Epithelial cell of esophagus (primary cell): ENCODE measurements at regions not wholly inside any gene's neighbourhood (a gene's known extent, or its start where the extent isn't known, plus 50 kb on each side); places are given as distances from the start of the nearest gene placed in this dataset.

Experiments used
- DNase-seq: peaks from one replicate; pipeline ENCODE4 v3.0.0; 2010; ENCODE audit warnings: low read depth
- H3K4me3 ChIP-seq: 2 replicates; pipeline ENCODE4 v1.5.1; 2011; ENCODE audit warnings: mild to moderate bottlenecking, low read length, control low read depth
- TF ChIP-seq, protein P1 (sequence below): IDR thresholded peaks from 2 replicates; pipeline ENCODE4 v1.5.1; 2011; ENCODE audit warnings: low read depth, mild to moderate bottlenecking, low read length, control low read depth, inconsistent platforms; ENCODE audit not compliant: insufficient read depth; ENCODE audit errors: missing control alignments

- H3K4me3 ChIP-seq, result no peak overlapping the region
- TF ChIP-seq, protein P1, sequence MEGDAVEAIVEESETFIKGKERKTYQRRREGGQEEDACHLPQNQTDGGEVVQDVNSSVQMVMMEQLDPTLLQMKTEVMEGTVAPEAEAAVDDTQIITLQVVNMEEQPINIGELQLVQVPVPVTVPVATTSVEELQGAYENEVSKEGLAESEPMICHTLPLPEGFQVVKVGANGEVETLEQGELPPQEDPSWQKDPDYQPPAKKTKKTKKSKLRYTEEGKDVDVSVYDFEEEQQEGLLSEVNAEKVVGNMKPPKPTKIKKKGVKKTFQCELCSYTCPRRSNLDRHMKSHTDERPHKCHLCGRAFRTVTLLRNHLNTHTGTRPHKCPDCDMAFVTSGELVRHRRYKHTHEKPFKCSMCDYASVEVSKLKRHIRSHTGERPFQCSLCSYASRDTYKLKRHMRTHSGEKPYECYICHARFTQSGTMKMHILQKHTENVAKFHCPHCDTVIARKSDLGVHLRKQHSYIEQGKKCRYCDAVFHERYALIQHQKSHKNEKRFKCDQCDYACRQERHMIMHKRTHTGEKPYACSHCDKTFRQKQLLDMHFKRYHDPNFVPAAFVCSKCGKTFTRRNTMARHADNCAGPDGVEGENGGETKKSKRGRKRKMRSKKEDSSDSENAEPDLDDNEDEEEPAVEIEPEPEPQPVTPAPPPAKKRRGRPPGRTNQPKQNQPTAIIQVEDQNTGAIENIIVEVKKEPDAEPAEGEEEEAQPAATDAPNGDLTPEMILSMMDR, result no peak
- DNase-seq, result no peak
Observed at GRCh38 chr3:194748225-194748624, 62.5 kb downstream of the FAM43A start.

DNA sequence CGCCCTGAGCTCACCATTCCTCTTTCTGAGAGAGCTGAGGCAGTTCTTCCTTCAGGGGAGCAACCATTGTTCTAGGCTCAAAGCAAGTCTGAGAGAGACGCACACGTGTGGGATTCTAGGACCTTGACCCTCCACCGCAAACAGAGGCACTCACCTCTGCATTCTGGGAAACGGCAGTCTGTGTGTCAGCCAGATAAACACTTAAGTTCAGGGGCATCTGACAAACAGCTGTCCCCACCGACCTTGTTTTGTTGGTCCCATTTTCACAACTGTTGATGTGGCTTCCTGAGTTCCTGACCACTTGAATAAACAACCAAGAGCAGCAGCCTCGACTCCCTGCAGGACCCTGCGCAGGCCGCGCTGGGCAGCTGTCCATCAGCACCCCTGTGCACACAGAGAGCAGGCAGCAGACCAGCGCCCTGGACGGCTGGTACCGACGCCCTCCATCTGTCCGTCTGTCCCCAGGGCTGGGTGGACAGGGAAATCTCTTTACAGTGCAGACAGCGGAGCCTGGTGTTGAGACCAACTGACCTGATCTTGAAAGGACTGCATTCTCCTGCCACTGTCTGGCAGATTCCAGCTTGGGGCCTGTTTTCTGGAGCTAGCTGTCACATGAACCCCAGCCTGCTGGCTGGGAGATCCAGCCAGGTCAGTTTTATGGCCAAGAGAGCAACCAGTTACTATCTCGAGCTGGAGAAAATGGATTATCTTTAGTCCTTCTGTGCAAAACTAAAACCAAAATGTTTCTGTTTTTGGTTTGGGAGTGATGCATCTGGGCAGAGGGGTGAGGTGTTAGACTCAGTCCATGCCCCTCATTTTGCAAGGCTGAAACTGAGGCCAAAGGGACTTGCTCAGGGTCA is 64.2 kb downstream of the FAM43A start:
- no peak for DNase-seq
- no peak overlapping the region for H3K4me3 ChIP-seq
- TF ChIP-seq, protein P1, result no peak

- DNase-seq, result no peak
- no peak overlapping the region for H3K4me3 ChIP-seq
- TF ChIP-seq, protein P1, result no peak
Observed at GRCh38 chr3:194750491-194750828, 64.8 kb downstream of the FAM43A start.

DNA sequence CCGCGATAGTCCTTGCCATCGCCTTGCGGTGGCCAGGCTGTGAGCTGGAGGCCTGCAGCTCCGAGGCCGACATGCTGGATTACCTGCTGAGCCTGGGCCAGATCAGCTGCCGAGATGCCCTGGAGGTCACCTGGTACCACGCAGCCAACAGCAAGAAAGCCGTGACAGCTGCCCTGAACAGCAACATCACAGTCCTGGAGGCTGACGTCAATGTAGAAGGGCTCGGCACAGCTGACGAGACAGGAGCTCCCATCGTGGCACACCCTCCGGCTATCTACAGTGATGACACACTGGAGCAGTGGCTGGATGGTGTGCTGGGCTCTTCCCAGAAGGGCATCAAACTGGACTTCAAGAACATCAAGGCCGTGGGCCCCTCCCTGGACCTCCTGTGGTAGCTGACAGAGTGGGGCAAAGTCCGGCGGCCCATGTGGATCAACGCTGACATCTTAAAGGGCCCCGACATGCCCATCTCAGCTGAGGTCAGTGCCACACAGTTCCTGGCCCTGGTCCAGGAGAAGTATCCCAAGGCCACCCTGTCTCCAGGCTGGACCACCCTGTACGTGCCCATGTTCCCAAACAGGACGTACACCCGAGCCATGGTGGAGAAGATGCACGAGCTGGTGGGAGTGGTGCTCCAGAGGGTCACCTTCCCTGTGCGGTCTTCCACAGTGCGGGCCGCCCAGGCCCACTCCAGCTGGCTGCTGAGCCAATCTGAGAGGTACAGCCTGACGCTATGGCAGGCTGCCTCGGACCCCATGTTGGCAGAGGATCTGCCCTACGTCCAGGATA is 70.2 kb downstream of the FAM43A start:
- DNase-seq, result no peak
- TF ChIP-seq, protein P1, result no peak
- no peak overlapping the region for H3K4me3 ChIP-seq

- TF ChIP-seq, protein P1, result no peak
- H3K4me3 ChIP-seq, result no peak overlapping the region
- DNase-seq, result no peak
Observed at GRCh38 chr3:194756460-194756779, 70.7 kb downstream of the FAM43A start.

- no peak for DNase-seq
- TF ChIP-seq, protein P1, result no peak
- no peak overlapping the region for H3K4me3 ChIP-seq
Observed at GRCh38 chr3:194756791-194757325, 71.2 kb downstream of the FAM43A start.
